RCC 7860 (cell line): ENCODE measurements at regions not wholly inside any gene's neighbourhood (a gene's known extent, or its start where the extent isn't known, plus 50 kb on each side); places are given as distances from the start of the nearest gene placed in this dataset.
A peak's percentile ranks its signal among the peaks of the same experiment; 100 is the strongest.

Experiments
- DNase-seq: peaks from one replicate; pipeline ENCODE4 v3.0.0-alpha.2; 2015; ENCODE audit warnings: low spot score
- FAIRE-seq: peaks from 2 replicates; lab custom pipeline; 2012; peaks lifted over from hg19 to GRCh38; lab: Jason Lieb, UNC

GRCh38 chr3:27861046-27862036 lies 139.2 kb upstream of the EOMES start:
- DNase-seq (no peak), FAIRE-seq (no peak)

DNA sequence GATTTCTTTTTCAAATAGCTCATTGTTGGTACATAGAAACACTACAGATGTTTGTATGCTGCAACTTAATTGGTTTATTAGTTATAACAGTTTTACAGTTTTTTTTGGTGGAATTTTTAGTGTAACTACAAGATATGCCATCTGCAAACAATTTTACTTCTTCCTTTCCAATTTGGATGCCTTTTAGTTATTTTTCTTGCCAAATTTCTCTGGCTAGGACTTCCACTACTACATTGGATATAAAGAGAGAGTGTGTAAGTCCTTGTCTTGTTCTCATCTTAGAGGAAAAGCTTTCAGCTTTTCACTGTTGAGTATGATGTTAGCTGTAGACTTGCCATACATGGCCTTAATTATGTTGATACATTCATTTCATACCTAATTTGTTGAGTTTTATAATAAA lies 143.6 kb upstream of the EOMES start:
- FAIRE-seq = no peak
- DNase-seq = no peak

GRCh38 chr3:27869152-27869551 lies 147.0 kb upstream of the EOMES start:
- DNase-seq (no peak), FAIRE-seq (no peak)

GRCh38 chr3:27877061-27878013 lies 155.2 kb upstream of the EOMES start:
- no peak for DNase-seq
- no peak for FAIRE-seq

GRCh38 chr3:27878014-27878383 lies 155.9 kb upstream of the EOMES start:
- DNase-seq (no peak), FAIRE-seq (no peak)

- DNase-seq (no peak), FAIRE-seq (no peak)
Observed at GRCh38 chr3:27880969-27881892, 159.1 kb upstream of the EOMES start.

- no peak for FAIRE-seq
- DNase-seq = no peak
Observed at GRCh38 chr3:27883266-27883665, 161.1 kb upstream of the EOMES start.

GRCh38 chr3:27885641-27886040 lies 163.5 kb upstream of the EOMES start:
- DNase-seq = no peak
- FAIRE-seq = no peak

DNA sequence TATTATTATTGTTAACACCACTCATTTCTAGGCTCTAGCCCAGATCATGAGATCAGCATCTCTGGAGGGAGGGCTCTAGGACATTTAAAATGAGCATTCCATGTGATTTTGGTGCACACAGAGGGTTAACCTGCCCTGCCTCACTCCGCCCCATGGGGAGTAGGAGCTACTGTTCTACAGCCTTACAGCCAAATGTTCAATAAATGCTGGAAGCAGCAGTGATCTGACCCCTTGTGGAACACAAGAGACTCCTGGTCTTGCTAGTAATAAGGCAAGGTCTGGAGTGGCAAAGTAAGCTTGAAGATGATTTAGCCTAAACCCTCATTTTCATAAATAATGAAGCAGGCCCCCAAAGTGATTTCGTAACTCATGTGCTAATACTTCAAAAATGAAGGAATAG lies 166.4 kb upstream of the EOMES start:
- FAIRE-seq (no peak), DNase-seq (no peak)

- DNase-seq (no peak), FAIRE-seq (no peak)
Observed at GRCh38 chr3:27889745-27890144, 167.6 kb upstream of the EOMES start.

DNA sequence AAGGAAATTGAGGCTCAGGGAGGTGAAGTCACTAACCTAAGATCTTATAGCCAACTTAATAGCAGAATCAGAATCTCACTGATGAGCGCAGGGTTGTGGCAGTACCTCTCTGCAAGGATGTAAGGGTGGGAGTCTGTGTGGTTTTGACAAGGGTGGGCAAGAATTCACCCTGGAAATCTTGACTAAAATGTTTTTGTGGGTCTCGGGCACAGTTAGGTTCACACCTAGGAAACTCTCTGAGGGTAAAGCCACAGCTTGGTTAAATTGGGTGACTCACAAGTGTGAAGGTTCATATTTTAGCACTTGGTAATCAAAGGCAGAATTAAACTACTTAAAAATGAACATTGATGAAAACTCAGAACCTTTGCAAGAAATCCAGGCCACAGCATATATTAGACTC lies 178.2 kb upstream of the EOMES start:
- DNase-seq (no peak), FAIRE-seq (no peak)

- DNase-seq (no peak), FAIRE-seq (no peak)
Observed at GRCh38 chr3:27903446-27903845, 181.3 kb upstream of the EOMES start.

- FAIRE-seq (no peak), DNase-seq (no peak)
Observed at GRCh38 chr3:27905625-27906024, 183.5 kb upstream of the EOMES start.

DNA sequence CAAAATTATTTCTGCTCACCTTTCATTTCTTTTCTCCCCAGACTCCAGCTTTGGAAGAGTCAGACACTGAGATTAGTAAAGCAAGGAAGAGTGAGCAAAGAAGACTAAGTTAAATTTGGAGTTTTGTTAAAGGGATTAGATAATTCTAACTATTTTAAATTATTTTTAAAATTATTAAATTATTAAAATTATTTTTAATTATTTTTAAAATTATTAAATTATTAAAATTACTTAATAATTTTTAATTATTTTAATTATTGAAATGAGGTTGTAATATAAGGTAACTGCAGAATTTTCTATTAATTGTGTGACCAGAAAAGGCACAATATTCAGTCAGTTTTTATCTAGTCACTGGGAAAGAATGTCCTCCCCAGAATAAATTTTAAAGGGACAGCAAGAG lies 185.0 kb upstream of the EOMES start:
- FAIRE-seq (peak; percentile 23), DNase-seq (no peak)

DNA sequence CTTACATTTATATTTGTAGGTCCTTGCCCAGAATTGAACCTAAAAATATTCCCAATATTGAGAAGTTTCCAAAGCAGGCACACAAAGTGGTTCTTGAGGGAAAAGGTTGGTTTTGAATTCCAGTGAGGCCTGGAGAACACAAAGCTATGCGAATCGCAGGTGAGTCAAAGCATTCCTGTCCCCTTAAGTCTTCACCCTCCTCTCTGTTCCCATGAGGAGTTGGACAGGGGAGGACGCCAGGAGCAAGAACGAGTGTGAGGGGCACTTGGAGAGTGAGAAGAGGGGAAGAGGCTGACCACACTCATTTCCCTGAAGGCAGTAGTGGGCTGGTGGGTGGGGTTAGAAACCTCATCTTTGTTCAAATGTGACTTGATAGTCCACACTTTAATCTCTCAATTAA lies 185.8 kb upstream of the EOMES start:
- DNase-seq (no peak), FAIRE-seq (no peak)

- DNase-seq (no peak), FAIRE-seq (no peak)
Observed at GRCh38 chr3:27910456-27910855, 188.3 kb upstream of the EOMES start.

DNA sequence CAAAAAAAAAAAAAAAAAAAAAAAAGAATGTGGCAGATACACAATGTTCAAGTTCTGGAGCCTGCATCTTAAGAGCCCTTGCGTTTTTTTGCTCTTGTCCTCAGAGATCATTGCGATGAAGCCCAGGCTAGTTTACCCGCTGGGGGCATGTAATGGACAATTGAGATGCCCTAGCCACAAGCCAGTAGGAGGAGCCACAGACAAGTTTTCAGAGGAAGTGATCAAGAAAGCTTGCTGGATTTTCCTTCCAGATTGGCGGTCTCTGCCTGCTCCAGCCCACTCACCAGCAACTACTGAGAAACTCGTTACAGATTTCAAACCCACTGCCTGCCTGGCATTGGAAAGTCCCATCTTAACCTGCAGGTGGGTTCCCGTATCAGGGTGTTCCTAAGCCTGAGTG lies 192.1 kb upstream of the EOMES start:
- FAIRE-seq (no peak), DNase-seq (no peak)

GRCh38 chr3:27923349-27924068 lies 201.4 kb upstream of the EOMES start:
- no peak for FAIRE-seq
- no peak for DNase-seq

GRCh38 chr3:27927882-27928281 lies 205.8 kb upstream of the EOMES start:
- FAIRE-seq (no peak), DNase-seq (no peak)

DNA sequence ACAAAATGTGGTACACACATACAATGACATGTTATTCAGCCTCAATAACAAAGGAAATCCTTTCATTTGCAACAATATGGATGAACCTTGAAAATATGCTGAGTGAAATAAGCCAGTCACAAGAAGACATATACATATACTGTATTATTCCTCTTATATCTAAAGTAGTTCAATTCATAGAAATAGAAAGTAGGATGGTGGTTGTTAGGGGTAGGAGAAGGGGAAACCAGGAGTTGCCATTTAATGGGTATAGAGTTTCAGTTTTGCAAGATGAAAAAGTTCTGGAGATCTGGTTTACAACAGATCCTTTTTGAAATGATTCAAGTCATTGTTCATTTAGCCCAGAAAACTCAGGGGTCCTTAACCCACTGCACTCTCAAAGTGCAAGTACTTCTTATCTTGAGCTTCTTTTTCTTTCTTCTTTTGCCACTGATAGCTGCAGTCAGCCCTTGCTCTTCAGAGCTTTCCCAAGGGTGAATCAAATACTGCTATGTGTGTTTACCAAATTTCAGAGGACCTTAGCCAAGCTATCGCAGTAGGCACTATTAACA lies 208.0 kb upstream of the EOMES start:
- FAIRE-seq = no peak
- DNase-seq = no peak
